ENCODE measurements at regions not wholly inside any gene's neighbourhood (a gene's known extent, or its start where the extent isn't known, plus 50 kb on each side); places are given as distances from the start of the nearest gene placed in this dataset.

DNA sequence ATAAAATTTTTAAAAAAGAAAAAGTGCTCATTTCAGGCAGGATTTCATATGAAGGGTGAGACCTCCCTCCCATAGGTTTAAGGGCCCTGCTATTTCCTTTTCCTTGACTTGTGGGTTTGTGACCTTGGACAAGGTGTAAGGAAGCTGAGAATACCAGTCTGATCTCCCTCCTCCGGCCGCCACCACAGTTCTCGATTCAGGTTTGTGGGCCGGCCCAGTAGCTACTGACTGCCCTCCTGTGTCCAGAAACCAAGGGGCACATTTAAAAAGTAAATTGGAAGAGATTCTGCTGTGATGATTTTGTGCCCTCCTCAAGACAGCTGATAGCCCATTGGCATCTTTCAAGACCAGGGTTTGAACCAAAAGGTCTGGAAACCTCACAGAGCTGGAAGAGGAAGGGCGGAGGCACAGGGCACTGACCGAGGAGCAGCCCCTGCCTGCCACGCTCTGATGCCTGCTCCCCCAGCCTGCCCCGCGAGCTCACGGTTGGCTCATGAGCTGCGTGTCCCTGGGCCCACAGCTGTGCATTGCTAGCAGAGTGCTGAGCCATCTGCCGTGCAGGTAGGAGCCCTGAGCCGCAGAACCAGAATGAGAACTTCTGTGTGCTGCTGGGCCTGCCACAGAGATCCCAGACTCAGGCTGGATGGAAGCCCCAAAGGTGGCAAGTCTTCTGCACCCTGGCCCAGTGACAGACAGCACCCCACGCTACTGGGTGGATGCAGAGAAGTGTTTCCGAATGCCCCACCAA, 348.7 kb downstream of the NPHP4 start:
- intact Hi-C loops (cut with DNase I): no loop called here
- TF ChIP-seq, protein P1, sequence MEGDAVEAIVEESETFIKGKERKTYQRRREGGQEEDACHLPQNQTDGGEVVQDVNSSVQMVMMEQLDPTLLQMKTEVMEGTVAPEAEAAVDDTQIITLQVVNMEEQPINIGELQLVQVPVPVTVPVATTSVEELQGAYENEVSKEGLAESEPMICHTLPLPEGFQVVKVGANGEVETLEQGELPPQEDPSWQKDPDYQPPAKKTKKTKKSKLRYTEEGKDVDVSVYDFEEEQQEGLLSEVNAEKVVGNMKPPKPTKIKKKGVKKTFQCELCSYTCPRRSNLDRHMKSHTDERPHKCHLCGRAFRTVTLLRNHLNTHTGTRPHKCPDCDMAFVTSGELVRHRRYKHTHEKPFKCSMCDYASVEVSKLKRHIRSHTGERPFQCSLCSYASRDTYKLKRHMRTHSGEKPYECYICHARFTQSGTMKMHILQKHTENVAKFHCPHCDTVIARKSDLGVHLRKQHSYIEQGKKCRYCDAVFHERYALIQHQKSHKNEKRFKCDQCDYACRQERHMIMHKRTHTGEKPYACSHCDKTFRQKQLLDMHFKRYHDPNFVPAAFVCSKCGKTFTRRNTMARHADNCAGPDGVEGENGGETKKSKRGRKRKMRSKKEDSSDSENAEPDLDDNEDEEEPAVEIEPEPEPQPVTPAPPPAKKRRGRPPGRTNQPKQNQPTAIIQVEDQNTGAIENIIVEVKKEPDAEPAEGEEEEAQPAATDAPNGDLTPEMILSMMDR (IDR thresholded peaks at IDR 0.05): no peak
- TF ChIP-seq POLR2AphosphoS5 (IDR thresholded peaks at IDR 0.05) (no peak), POLR2A (IDR thresholded peaks at IDR 0.05) (no peak)
- DNase-seq (ENCODE audit: low spot score): no peak
- Histone ChIP-seq H3K27me3 (replicated peaks; ENCODE audit: insufficient read depth) (no peaks in the 10 kb centered on the region), H3K9me3 (no peaks in the 10 kb centered on the region), H3K4me3 (no peak overlapping the region), H3K36me3 (no peaks in the 10 kb centered on the region), H3K4me1 (replicated peaks) (no peaks in the 10 kb centered on the region), H3K27ac (no peak overlapping the region)
- 81% methylated on average over 12 of the region's 15 CpGs for WGBS

DNA sequence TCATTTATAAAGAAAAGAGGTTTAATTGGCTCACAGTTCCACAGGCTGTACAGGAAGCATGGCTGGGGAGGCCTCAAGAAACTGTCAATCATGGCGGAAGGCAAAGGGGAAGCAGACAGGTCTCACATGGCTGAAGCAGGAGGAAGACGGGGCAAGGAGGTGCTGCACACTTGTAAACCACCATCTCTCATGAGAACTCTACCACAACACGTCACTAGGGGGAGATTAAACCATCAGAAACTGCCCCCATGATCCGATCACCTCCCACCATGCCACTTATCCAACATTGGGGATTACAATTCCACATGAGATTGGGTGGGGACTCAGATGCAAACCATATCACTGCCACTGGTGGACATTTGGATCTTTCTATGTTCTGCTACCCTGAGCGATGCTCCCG, 351.4 kb downstream of the NPHP4 start:
- DNase-seq (ENCODE audit: low spot score): no peak
- H3K36me3 ChIP-seq: no peaks in the 10 kb centered on the region
- no peaks in the 10 kb centered on the region for H3K27me3 ChIP-seq (replicated peaks; ENCODE audit: insufficient read depth)
- no peaks in the 10 kb centered on the region for H3K9me3 ChIP-seq
- TF ChIP-seq POLR2AphosphoS5 (IDR thresholded peaks at IDR 0.05): no peak
- TF ChIP-seq, protein P1 (IDR thresholded peaks at IDR 0.05): peak in 3 of 4 experiments; percentile 14 to 33 (median 26)
- H3K4me3 ChIP-seq: no peak overlapping the region
- no peaks in the 10 kb centered on the region for H3K4me1 ChIP-seq (replicated peaks)
- intact Hi-C loops (cut with DNase I): no loop called here
- WGBS: 61% methylated on average over 6 of the region's 6 CpGs
- no peak overlapping the region for H3K27ac ChIP-seq

DNA sequence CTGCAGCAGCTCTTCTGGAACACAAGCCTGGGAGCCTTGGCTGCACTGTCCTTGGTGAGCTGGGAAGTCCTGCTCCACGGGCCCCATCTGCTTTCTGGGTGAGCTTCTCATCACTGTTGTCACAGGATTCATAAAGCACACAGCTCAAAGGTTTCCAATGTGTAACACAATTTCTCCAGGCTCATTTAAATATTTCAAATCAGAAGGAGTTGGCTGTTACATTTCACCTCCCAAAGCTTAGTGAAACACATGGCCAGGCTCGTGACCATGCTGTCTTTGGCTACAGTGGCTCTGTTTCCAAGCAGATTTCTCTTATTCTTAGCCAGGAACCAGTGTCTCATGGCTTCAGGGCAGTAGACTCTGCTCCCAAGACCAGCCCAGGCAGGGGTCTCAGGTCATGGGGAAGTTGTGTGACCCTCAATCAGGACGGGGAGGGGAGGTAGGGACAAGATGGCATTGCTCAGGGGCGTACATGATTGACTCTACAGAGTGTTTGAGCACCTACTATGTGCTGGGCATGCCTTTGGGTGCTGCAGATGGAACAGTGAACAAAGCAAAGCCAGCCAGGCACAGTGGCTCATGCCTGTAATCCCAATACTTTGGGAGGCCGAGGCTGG, 353.0 kb downstream of the NPHP4 start:
- WGBS: 81% methylated on average over 5 of the region's 5 CpGs
- intact Hi-C loops (cut with DNase I): no loop called here
- DNase-seq (ENCODE audit: low spot score): no peak

DNA sequence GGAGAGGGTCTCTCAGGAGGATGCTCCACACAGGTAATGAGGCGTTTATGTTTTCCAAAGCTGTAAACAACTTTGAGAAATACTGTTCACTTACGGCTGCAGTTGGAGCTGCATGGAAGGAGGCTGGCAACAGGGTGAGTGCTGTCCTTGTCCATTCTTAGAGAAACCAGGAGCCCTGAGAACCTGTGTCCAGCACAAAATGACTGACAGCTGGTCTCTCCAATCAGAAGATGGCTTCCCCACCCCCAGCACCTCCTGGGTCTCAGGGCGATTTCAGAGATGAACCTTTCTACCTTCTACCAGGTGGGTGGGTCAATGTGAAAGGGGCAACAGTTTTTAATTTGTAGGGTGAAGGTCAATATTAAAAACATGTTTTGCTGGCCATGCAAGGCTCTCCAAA, 353.6 kb downstream of the NPHP4 start:
- no peak for TF ChIP-seq POLR2A (IDR thresholded peaks at IDR 0.05)
- TF ChIP-seq, protein P1 (IDR thresholded peaks at IDR 0.05): no peak
- TF ChIP-seq POLR2AphosphoS5 (IDR thresholded peaks at IDR 0.05): no peak
- no peak for DNase-seq (ENCODE audit: low spot score)
- WGBS: 89% methylated on average over 3 of the region's 3 CpGs
- Histone ChIP-seq H3K9me3 (no peaks in the 10 kb centered on the region), H3K4me1 (replicated peaks) (no peaks in the 10 kb centered on the region), H3K27me3 (replicated peaks; ENCODE audit: insufficient read depth) (no peaks in the 10 kb centered on the region), H3K4me3 (no peak overlapping the region), H3K27ac (no peak overlapping the region), H3K36me3 (no peaks in the 10 kb centered on the region)
- intact Hi-C loops (cut with DNase I): no loop called here

More for the DNA sequence above, 353.0 kb downstream of the NPHP4 start:
- Histone ChIP-seq H3K4me3 (no peak overlapping the region), H3K36me3 (no peaks in the 10 kb centered on the region), H3K27ac (no peak overlapping the region), H3K4me1 (replicated peaks) (no peaks in the 10 kb centered on the region), H3K9me3 (no peaks in the 10 kb centered on the region), H3K27me3 (replicated peaks; ENCODE audit: insufficient read depth) (no peaks in the 10 kb centered on the region)
- no peak for TF ChIP-seq POLR2A (IDR thresholded peaks at IDR 0.05)
- TF ChIP-seq, protein P1 (IDR thresholded peaks at IDR 0.05): no peak
- no peak for TF ChIP-seq POLR2AphosphoS5 (IDR thresholded peaks at IDR 0.05)

DNA sequence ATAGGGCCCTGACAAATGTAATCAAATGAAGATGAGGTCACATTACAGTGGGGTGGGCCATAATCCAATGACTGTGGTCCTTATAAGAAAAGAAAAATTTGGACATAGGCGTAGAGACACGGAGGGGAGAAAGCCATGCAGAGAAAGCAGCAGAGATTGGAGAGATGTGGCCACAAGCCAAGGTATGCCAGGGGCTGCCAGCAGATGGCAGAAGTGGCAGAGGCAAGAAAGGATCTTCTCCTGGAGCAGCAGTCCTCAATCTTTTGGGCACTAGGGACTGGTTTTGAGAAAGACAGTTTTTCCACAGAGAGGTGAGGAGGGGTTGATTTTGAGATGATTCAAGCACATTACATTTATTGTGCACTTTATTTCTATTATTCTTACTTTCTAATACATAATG, 355.1 kb downstream of the NPHP4 start:
- Histone ChIP-seq H3K4me3 (no peak overlapping the region), H3K4me1 (replicated peaks) (no peaks in the 10 kb centered on the region), H3K9me3 (no peaks in the 10 kb centered on the region), H3K36me3 (no peaks in the 10 kb centered on the region), H3K27ac (no peak overlapping the region), H3K27me3 (replicated peaks; ENCODE audit: insufficient read depth) (no peaks in the 10 kb centered on the region)
- DNase-seq (ENCODE audit: low spot score): peak; percentile 57
- WGBS: 64% methylated on average over 2 of the region's 2 CpGs
- intact Hi-C loops (cut with DNase I): no loop called here
- TF ChIP-seq POLR2AphosphoS5 (IDR thresholded peaks at IDR 0.05) (peak; percentile 6), POLR2A (IDR thresholded peaks at IDR 0.05) (no peak)
- TF ChIP-seq, protein P1 (IDR thresholded peaks at IDR 0.05): peak; percentile 18 to 76 (median 70)

Measured in prostate gland (tissue), 2 donors.